HAP-1 (cell line): ENCODE measurements at regions not wholly inside any gene's neighbourhood (a gene's known extent, or its start where the extent isn't known, plus 50 kb on each side); places are given as distances from the start of the nearest gene placed in this dataset.
"Not testable (repeated sequence)": the region's sequence is repeated elsewhere in the genome, so short reads cannot be mapped to it uniquely, and the experiment has no call there.

ENCODE experiments used
- DNase-seq, 2 experiments: peaks; one replicate each; pipeline ENCODE4 v3.0.0-alpha.2; 2016 to 2020; ENCODE audit warnings: low spot score in 2 of 2
- H3K27me3 ChIP-seq: fragments of 250-450 bp; sonication (Bioruptor Pico); 2 replicates; pipeline ENCODE4 v1.5.1; 2020; ENCODE audit warnings: low read depth, mild to moderate bottlenecking, moderate library complexity
- H3K36me3 ChIP-seq: fragments of 250-450 bp; sonication (Bioruptor Pico); replicated peaks from 2 replicates; pipeline ENCODE4 v1.5.1; 2020; ENCODE audit warnings: mild to moderate bottlenecking
- H3K4me1 ChIP-seq: fragments of 250-450 bp; sonication (Bioruptor Pico); 2 replicates; pipeline ENCODE4 v1.5.1; 2020; ENCODE audit warnings: mild to moderate bottlenecking
- H3K4me3 ChIP-seq: fragments of 250-450 bp; sonication (Bioruptor Pico); 2 replicates; pipeline ENCODE4 v1.5.1; 2020; ENCODE audit warnings: mild to moderate bottlenecking, moderate library complexity
- H3K9me3 ChIP-seq: fragments of 250-450 bp; sonication (Bioruptor Pico); 2 replicates; pipeline ENCODE4 v1.5.1; 2020; ENCODE audit warnings: mild to moderate bottlenecking, moderate library complexity
- in situ Hi-C: fragments of 300-500 bp; cut with MboI; formaldehyde crosslinking; loops from 3 replicates; pipeline ENCODE4 v1.14.3; 2020; ENCODE audit warnings: low sequenced_read_pairs, inconsistent platforms, mixed read lengths

GRCh38 chr21:35814858-35815619, 245.3 kb downstream of the SETD4 start:
- H3K9me3 ChIP-seq: no peaks in the 10 kb centered on the region
- DNase-seq: no peak
- no peaks in the 10 kb centered on the region for H3K27me3 ChIP-seq
- in situ Hi-C loops: no loop called here
- H3K4me1 ChIP-seq: no peaks in the 10 kb centered on the region
- H3K4me3 ChIP-seq: no peak overlapping the region
- H3K36me3 ChIP-seq: no peaks in the 10 kb centered on the region

- no peaks in the 10 kb centered on the region for H3K4me1 ChIP-seq
- H3K27me3 ChIP-seq: no peaks in the 10 kb centered on the region
- H3K9me3 ChIP-seq: no peaks in the 10 kb centered on the region
- H3K4me3 ChIP-seq: no peak overlapping the region
- DNase-seq: no peak
- no peaks in the 10 kb centered on the region for H3K36me3 ChIP-seq
- in situ Hi-C loops: no loop called here
Observed at GRCh38 chr21:35812679-35813078, 247.6 kb downstream of the SETD4 start.

- Histone ChIP-seq H3K4me3 (no peak overlapping the region), H3K4me1 (no peaks in the 10 kb centered on the region), H3K9me3 (no peaks in the 10 kb centered on the region), H3K36me3 (no peaks in the 10 kb centered on the region), H3K27me3 (no peaks in the 10 kb centered on the region)
- in situ Hi-C loops: no loop called here
- DNase-seq: no peak
Observed at GRCh38 chr21:35811191-35811806, 249.0 kb downstream of the SETD4 start.

GRCh38 chr21:35810431-35810970, 249.8 kb downstream of the SETD4 start:
- Histone ChIP-seq H3K9me3 (no peaks in the 10 kb centered on the region), H3K36me3 (no peaks in the 10 kb centered on the region), H3K4me3 (no peak overlapping the region), H3K4me1 (no peaks in the 10 kb centered on the region), H3K27me3 (no peaks in the 10 kb centered on the region)
- no peak for DNase-seq
- in situ Hi-C loops: no loop called here

GRCh38 chr21:35801391-35801790, 258.9 kb downstream of the SETD4 start:
- DNase-seq: no peak
- H3K4me1 ChIP-seq: no peaks in the 10 kb centered on the region
- no peaks in the 10 kb centered on the region for H3K36me3 ChIP-seq
- no peaks in the 10 kb centered on the region for H3K9me3 ChIP-seq
- no peaks in the 10 kb centered on the region for H3K27me3 ChIP-seq
- H3K4me3 ChIP-seq: no peak overlapping the region
- in situ Hi-C loops: no loop called here

GRCh38 chr21:35800796-35801385, 259.4 kb downstream of the SETD4 start:
- H3K27me3 ChIP-seq, DNase-seq, H3K9me3 ChIP-seq, H3K4me3 ChIP-seq, H3K36me3 ChIP-seq, in situ Hi-C loops, H3K4me1 ChIP-seq: not testable (repeated sequence)

- H3K36me3 ChIP-seq: no peaks in the 10 kb centered on the region
- no peaks in the 10 kb centered on the region for H3K4me1 ChIP-seq
- no peak overlapping the region for H3K4me3 ChIP-seq
- in situ Hi-C loops: no loop called here
- H3K27me3 ChIP-seq: no peaks in the 10 kb centered on the region
- H3K9me3 ChIP-seq: no peaks in the 10 kb centered on the region
- DNase-seq: no peak
Observed at GRCh38 chr21:35796844-35797243, 263.5 kb downstream of the SETD4 start.

- DNase-seq, H3K9me3 ChIP-seq, H3K27me3 ChIP-seq, H3K4me3 ChIP-seq, H3K36me3 ChIP-seq, H3K4me1 ChIP-seq, in situ Hi-C loops: not testable (repeated sequence)
Observed at GRCh38 chr21:35794527-35794926, 265.8 kb downstream of the SETD4 start.

GRCh38 chr21:35792569-35793305, 267.6 kb downstream of the SETD4 start:
- H3K27me3 ChIP-seq: no peaks in the 10 kb centered on the region
- H3K36me3 ChIP-seq: no peaks in the 10 kb centered on the region
- no peak overlapping the region for H3K4me3 ChIP-seq
- no peak for DNase-seq
- in situ Hi-C loops: no loop called here
- H3K9me3 ChIP-seq: no peaks in the 10 kb centered on the region
- no peaks in the 10 kb centered on the region for H3K4me1 ChIP-seq

- in situ Hi-C loops: no loop called here
- Histone ChIP-seq H3K9me3 (no peaks in the 10 kb centered on the region), H3K4me1 (no peaks in the 10 kb centered on the region)
Observed at GRCh38 chr21:35791541-35792325, 268.6 kb downstream of the SETD4 start.

GRCh38 chr21:35783721-35784120, 276.6 kb downstream of the SETD4 start:
- no peak for DNase-seq
- Histone ChIP-seq H3K9me3 (peaks cover 2% of the 10 kb centered on the region; the same call in 1 of the 2 replicates), H3K36me3 (no peaks in the 10 kb centered on the region), H3K27me3 (no peaks in the 10 kb centered on the region), H3K4me1 (no peaks in the 10 kb centered on the region), H3K4me3 (no peak overlapping the region)
- in situ Hi-C loops: no loop called here

More at GRCh38 chr21:35791541-35792325, 268.6 kb downstream of the SETD4 start:
- no peak for DNase-seq
- Histone ChIP-seq H3K27me3 (no peaks in the 10 kb centered on the region), H3K36me3 (no peaks in the 10 kb centered on the region), H3K4me3 (no peak overlapping the region)

GRCh38 chr21:35782667-35783066, 277.7 kb downstream of the SETD4 start:
- no peak for DNase-seq
- H3K9me3 ChIP-seq: peaks cover 2% of the 10 kb centered on the region; the same call in 1 of the 2 replicates
- H3K4me1 ChIP-seq: no peaks in the 10 kb centered on the region
- H3K4me3 ChIP-seq: no peak overlapping the region
- no peaks in the 10 kb centered on the region for H3K36me3 ChIP-seq
- H3K27me3 ChIP-seq: no peaks in the 10 kb centered on the region
- in situ Hi-C loops: no loop called here

- Histone ChIP-seq H3K9me3 (peaks cover 2% of the 10 kb centered on the region; the same call in 1 of the 2 replicates), H3K27me3 (no peaks in the 10 kb centered on the region), H3K36me3 (no peaks in the 10 kb centered on the region), H3K4me3 (no peak overlapping the region), H3K4me1 (no peaks in the 10 kb centered on the region)
- no peak for DNase-seq
- in situ Hi-C loops: no loop called here
Observed at GRCh38 chr21:35780983-35781382, 279.3 kb downstream of the SETD4 start.
